K562 (cell line): ENCODE measurements at regions not wholly inside any gene's neighbourhood (a gene's known extent, or its start where the extent isn't known, plus 50 kb on each side); places are given as distances from the start of the nearest gene placed in this dataset.
A peak's percentile ranks its signal among the peaks of the same experiment; 100 is the strongest.

Source experiments
- ATAC-seq: fragments of 200-7000 bp; cut with Tn5 transposase; 3 replicates; pipeline ENCODE4 v1.9.1; 2020; ENCODE audit warnings: moderate library complexity
- BruUV-seq: library from RNA; stranded (reverse); fragments of 400-500 nt; replicated peaks from 2 replicates; lab custom pipeline; 2021; lab: Mats Ljungman, UMichigan
- CTCF ChIA-PET: fragments of 300-600 bp; formaldehyde crosslinking; extraction: SDS; loops from one replicate; lab custom pipeline; 2021; ENCODE audit warnings: low intra/inter-chr PET ratio; lab: Yijun Ruan, JAX
- POLR2A ChIA-PET: fragments of 300-600, 350-650 bp; sonication (Branson Sonifier 250); formaldehyde crosslinking; extraction: SDS; loops from one replicate; lab custom pipeline; 2021; ENCODE audit warnings: antibody characterized with exemption, inconsistent platforms; lab: Yijun Ruan, JAX
- DNase-seq, 4 experiments: peaks; one replicate each; pipeline versions ENCODE4 v3.0.0 to v3.0.0-alpha.2; 2011 to 2018; ENCODE audit warnings: low spot score in 3 of 4, mixed read lengths in 3 of 4; ENCODE audit errors: extremely low read depth in 1 of 4
- FAIRE-seq: peaks from 2 replicates; lab custom pipeline; 2011; peaks lifted over from hg19 to GRCh38; lab: Jason Lieb, UNC
- H2AFZ ChIP-seq: 2 replicates; pipeline ENCODE4 v1.6.0; 2011; ENCODE audit warnings: low read depth, low read length, control low read depth, inconsistent platforms
- H3K27ac ChIP-seq: fragments of 200-600 bp; 3 replicates; pipeline ENCODE4 v1.8.0; 2011; ENCODE audit warnings: low read depth, mild to moderate bottlenecking, control low read depth, inconsistent platforms, low read length, moderate library complexity, mixed read lengths; ENCODE audit errors: extremely low read depth
- H3K27me3 ChIP-seq, 2 experiments: fragments of 300-600 bp in 1 of 2; 2 replicates in 1 of 2; 3 replicates in 1 of 2; pipeline versions ENCODE4 v1.6.0 to v1.8.0; 2011; ENCODE audit warnings: inconsistent platforms in 2 of 2, low read length in 2 of 2, mild to moderate bottlenecking in 1 of 2, mixed read lengths in 1 of 2, moderate library complexity in 1 of 2; ENCODE audit not compliant: control insufficient read depth in 2 of 2, insufficient read depth in 2 of 2
- H3K36me3 ChIP-seq: fragments of 300-600 bp; 3 replicates; pipeline ENCODE4 v1.8.0; 2011; ENCODE audit warnings: mild to moderate bottlenecking, low read length, inconsistent platforms; ENCODE audit not compliant: control insufficient read depth, insufficient read depth
- H3K4me1 ChIP-seq, 2 experiments: fragments of 200-600 bp in 1 of 2; replicated peaks in 1 of 2; 2 replicates in 1 of 2; 3 replicates in 1 of 2; pipeline versions ENCODE4 v1.5.1 to v1.8.0; 2011; ENCODE audit warnings: inconsistent platforms in 2 of 2, low read length in 2 of 2, mild to moderate bottlenecking in 1 of 2, mixed read lengths in 1 of 2, moderate library complexity in 1 of 2; ENCODE audit not compliant: control insufficient read depth in 2 of 2, insufficient read depth in 2 of 2
- H3K4me2 ChIP-seq: 2 replicates; pipeline ENCODE4 v1.6.1; 2011; ENCODE audit warnings: low read length, control low read depth, inconsistent platforms, mixed read lengths; ENCODE audit not compliant: insufficient read depth
- H3K4me3 ChIP-seq: fragments of 200-600 bp; sonication (generic), shearing (Covaris generic); 2 replicates; pipeline ENCODE4 v1.5.1; 2016; ENCODE audit warnings: control low read depth, inconsistent platforms
- H3K79me2 ChIP-seq: fragments of 200-600 bp; 3 replicates; pipeline ENCODE4 v1.8.0; 2011; ENCODE audit warnings: low read length, inconsistent platforms; ENCODE audit not compliant: control insufficient read depth, insufficient read depth
- H3K9ac ChIP-seq, 2 experiments: 2 replicates each; pipeline versions ENCODE4 v1.6.0 to v1.6.1; 2011; ENCODE audit warnings: low read depth in 2 of 2, low read length in 2 of 2, control low read depth in 1 of 2, inconsistent platforms in 1 of 2, mild to moderate bottlenecking in 1 of 2, mixed read lengths in 1 of 2; ENCODE audit not compliant: insufficient read depth in 1 of 2
- H3K9me1 ChIP-seq: one replicate; pipeline ENCODE4 v1.6.0; 2011; ENCODE audit warnings: inconsistent platforms, mild to moderate bottlenecking, low read length, moderate library complexity; ENCODE audit not compliant: control insufficient read depth, insufficient read depth
- H3K9me3 ChIP-seq: replicated peaks from 2 replicates; pipeline ENCODE4 v1.5.1; 2011; ENCODE audit warnings: low read depth, low read length, inconsistent platforms; ENCODE audit not compliant: control insufficient read depth, insufficient read depth
- H4K20me1 ChIP-seq: replicated peaks from 2 replicates; pipeline ENCODE4 v1.6.1; 2011; ENCODE audit warnings: low read length, inconsistent platforms, mixed read lengths; ENCODE audit not compliant: control insufficient read depth, insufficient read depth
- CTCF ChIP-seq, 3 experiments: IDR thresholded peaks in 2 of 3; conservative IDR thresholded peaks in 1 of 3; 2 replicates each; pipeline ENCODE4 v1.5.1; 2011 to 2012; ENCODE audit warnings: low read length in 3 of 3, mild to moderate bottlenecking in 3 of 3, control low read depth in 2 of 3, improper control_type of control experiment in 1 of 3, inconsistent platforms in 1 of 3, low read depth in 1 of 3, mixed read lengths in 1 of 3, moderate library complexity in 1 of 3; ENCODE audit not compliant: insufficient read depth in 2 of 3
- E2F1 ChIP-seq: sonication (generic); formaldehyde crosslinking; IDR thresholded peaks from 2 replicates; pipeline ENCODE4 v1.8.1; 2023; ENCODE audit warnings: mild to moderate bottlenecking, missing genetic modification reagents, moderate library complexity
- GMEB1 ChIP-seq: fragments of 250-450 bp; sonication (Bioruptor Pico); IDR thresholded peaks from 2 replicates; pipeline ENCODE4 v1.4.0; 2020; ENCODE audit warnings: mild to moderate bottlenecking
- WGBS: fragments of 100-300 bp; shearing (Covaris generic); methylation state at CpG from one replicate; pipeline ENCODE4 v1.1.6; 2016; ENCODE audit warnings: low coverage, mixed read lengths; ENCODE audit not compliant: insufficient coverage; ENCODE audit errors: missing lambda C conversion rate; 5-methylcytosine and 5-hydroxymethylcytosine counted together
- in situ Hi-C: fragments of 300-500 bp; cut with MboI; formaldehyde crosslinking; loops from 4 replicates; pipeline ENCODE4 v1.15.0; 2018; ENCODE audit warnings: inconsistent platforms, mixed read lengths
- intact Hi-C: fragments of 100-400 bp; cut with micrococcal nuclease; formaldehyde crosslinking; loops from 2 replicates; pipeline ENCODE4 v1.14.2; 2022

DNA sequence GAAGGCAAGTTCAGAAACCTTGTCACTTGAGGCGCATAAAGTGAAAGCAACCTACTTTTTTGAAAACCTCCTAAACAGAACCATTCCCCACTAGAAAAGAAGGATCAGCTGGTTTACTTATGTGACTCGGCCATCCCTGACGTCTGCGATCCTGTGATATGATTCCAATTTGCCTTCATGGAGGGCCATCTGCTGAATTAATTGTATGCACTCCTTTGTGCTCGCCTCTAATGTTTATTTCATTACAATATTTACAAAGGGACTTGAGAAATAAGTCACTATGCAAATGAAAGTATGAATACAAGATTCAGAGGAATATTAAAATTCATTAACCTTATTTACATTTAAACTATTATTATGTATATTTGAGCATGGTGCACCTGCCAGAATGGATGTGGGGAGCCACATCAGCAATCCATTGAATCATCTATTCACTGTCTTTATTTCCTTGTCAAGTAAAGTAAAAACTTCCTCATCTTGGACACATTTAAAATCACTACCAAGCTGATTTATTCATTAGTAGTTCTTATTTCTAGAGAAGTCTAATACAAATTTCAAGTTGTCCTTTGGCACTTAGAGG is 96.5 kb downstream of the RBM43 start (continued):
- no peak for TF ChIP-seq GMEB1 (CRISPR knock-in tag)

- POLR2A ChIA-PET, result interaction anchor here (1.0 to 1.2 kb wide), 3 partner anchors 10 to 20 kb away, joined by 3 read pairs; no protein-coding TSS in a partner anchor
- H3K4me3 ChIP-seq, result no peak overlapping the region
- TF ChIP-seq E2F1 (CRISPR knock-in tag) (no peak), CTCF (IDR thresholded peaks at IDR 0.05 in 2 of 3, conservative IDR thresholded peaks at IDR 0.05 in 1 of 3; ENCODE audit: insufficient read depth in 2 of 3, low read depth in 1 of 3, low read length in 3 of 3) (peak in 1 of 3 experiments; percentile 14; a peak in 1 of 6 replicates)
- intact Hi-C loops (no loop called here), in situ Hi-C loops (no loop called here)
- no peak overlapping the region for H3K4me2 ChIP-seq
- H3K9ac ChIP-seq, result no peak overlapping the region
- H3K4me1 ChIP-seq, result no peaks in the 10 kb centered on the region
- H3K79me2 ChIP-seq, result no peaks in the 10 kb centered on the region
- H3K9me3 ChIP-seq, result no peaks in the 10 kb centered on the region
- CTCF ChIA-PET, result no interaction called here
- no peaks in the 10 kb centered on the region for H3K36me3 ChIP-seq
- no TSS peak for BruUV-seq
- no peak for DNase-seq
- H3K27ac ChIP-seq, result no peak overlapping the region
- H2AFZ ChIP-seq, result no peak overlapping the region
- 1% methylated on average over 4 of the region's 4 CpGs for whole genome bisulfite sequencing
- no peaks in the 10 kb centered on the region for H3K9me1 ChIP-seq
- H4K20me1 ChIP-seq, result no peaks in the 10 kb centered on the region
- ATAC-seq, result no peak
- no peak for FAIRE-seq
- no peaks in the 10 kb centered on the region for H3K27me3 ChIP-seq
Observed at GRCh38 chr2:151161821-151162551, 99.7 kb downstream of the RBM43 start.
